Calu3 (cell line): ENCODE measurements at regions not wholly inside any gene's neighbourhood (a gene's known extent, or its start where the extent isn't known, plus 50 kb on each side); places are given as distances from the start of the nearest gene placed in this dataset.

ENCODE experiments used
- BruUV-seq: library from RNA; stranded (reverse); fragments of 400-500 nt; replicated peaks from 2 replicates; lab custom pipeline; 2021; lab: Mats Ljungman, UMichigan
- CTCF ChIA-PET: fragments of 300-600 bp; sonication (Branson Sonifier 250); formaldehyde crosslinking; loops from one replicate; lab custom pipeline; 2022; ENCODE audit warnings: antibody characterized with exemption; lab: Charles Lee
- DNase-seq: peaks from one replicate; pipeline ENCODE4 v3.0.0; 2022
- H3K27ac Mint-ChIP-seq: one replicate; pipeline ENCODE4 v1.8.0; 2022; ENCODE audit warnings: mixed read lengths; ENCODE audit not compliant: unreplicated experiment
- H3K27me3 Mint-ChIP-seq: one replicate; pipeline ENCODE4 v1.8.0; 2022; ENCODE audit warnings: mixed read lengths; ENCODE audit not compliant: unreplicated experiment
- H3K36me3 Mint-ChIP-seq: one replicate; pipeline ENCODE4 v1.8.0; 2022; ENCODE audit warnings: mild to moderate bottlenecking, moderate library complexity, mixed read lengths; ENCODE audit not compliant: insufficient read depth, unreplicated experiment
- H3K4me1 Mint-ChIP-seq: one replicate; pipeline ENCODE4 v1.8.0; 2022; ENCODE audit warnings: mild to moderate bottlenecking, low read depth, mixed read lengths; ENCODE audit not compliant: unreplicated experiment
- H3K4me3 Mint-ChIP-seq: one replicate; pipeline ENCODE4 v1.8.0; 2022; ENCODE audit warnings: mild to moderate bottlenecking, low read depth, moderate library complexity, mixed read lengths; ENCODE audit not compliant: unreplicated experiment
- H3K9me3 Mint-ChIP-seq: one replicate; pipeline ENCODE4 v1.8.0; 2022; ENCODE audit warnings: low read depth, mixed read lengths; ENCODE audit not compliant: unreplicated experiment
- CTCF ChIP-seq: fragments of 200-600 bp; IDR thresholded peaks from one replicate; pipeline ENCODE4 v1.8.0; 2022; ENCODE audit warnings: antibody characterized with exemption; ENCODE audit not compliant: unreplicated experiment
- intact Hi-C: fragments of 100-400 bp; cut with micrococcal nuclease; formaldehyde crosslinking; loops from one replicate; pipeline ENCODE4 v1.10.0; 2022; ENCODE audit not compliant: unreplicated experiment

GRCh38 chr4:163846008-163846407 lies 351.5 kb downstream of the TMA16 start:
- TF ChIP-seq CTCF: no peak
- H3K36me3 Mint-ChIP-seq: no peaks in the 10 kb centered on the region
- no peak for DNase-seq
- H3K27me3 Mint-ChIP-seq: no peaks in the 10 kb centered on the region
- H3K27ac Mint-ChIP-seq: no peak overlapping the region
- H3K9me3 Mint-ChIP-seq: no peaks in the 10 kb centered on the region
- CTCF ChIA-PET: no interaction called here
- H3K4me1 Mint-ChIP-seq: no peaks in the 10 kb centered on the region
- BruUV-seq: no TSS peak
- no peak overlapping the region for H3K4me3 Mint-ChIP-seq
- intact Hi-C loops: no loop called here

- H3K9me3 Mint-ChIP-seq: no peaks in the 10 kb centered on the region
- CTCF ChIA-PET: no interaction called here
- TF ChIP-seq CTCF: no peak
- no peak overlapping the region for H3K4me3 Mint-ChIP-seq
- no peaks in the 10 kb centered on the region for H3K36me3 Mint-ChIP-seq
- H3K27me3 Mint-ChIP-seq: no peaks in the 10 kb centered on the region
- H3K27ac Mint-ChIP-seq: no peak overlapping the region
- intact Hi-C loops: no loop called here
- H3K4me1 Mint-ChIP-seq: no peaks in the 10 kb centered on the region
- no TSS peak for BruUV-seq
- no peak for DNase-seq
Observed at GRCh38 chr4:163852246-163852645, 357.8 kb downstream of the TMA16 start.

- no peaks in the 10 kb centered on the region for H3K4me1 Mint-ChIP-seq
- H3K27me3 Mint-ChIP-seq: no peaks in the 10 kb centered on the region
- no peaks in the 10 kb centered on the region for H3K36me3 Mint-ChIP-seq
- H3K9me3 Mint-ChIP-seq: no peaks in the 10 kb centered on the region
- intact Hi-C loops: no loop called here
- DNase-seq: no peak
- no TSS peak for BruUV-seq
- H3K4me3 Mint-ChIP-seq: no peak overlapping the region
- no peak for TF ChIP-seq CTCF
- CTCF ChIA-PET: no interaction called here
- H3K27ac Mint-ChIP-seq: no peak overlapping the region
Observed at GRCh38 chr4:163857903-163858302, 363.4 kb downstream of the TMA16 start.

GRCh38 chr4:163858515-163858914 lies 364.0 kb downstream of the TMA16 start:
- Mint-ChIP-seq H3K36me3 (no peaks in the 10 kb centered on the region), H3K4me3 (no peak overlapping the region), H3K4me1 (no peaks in the 10 kb centered on the region), H3K9me3 (no peaks in the 10 kb centered on the region), H3K27ac (no peak overlapping the region), H3K27me3 (no peaks in the 10 kb centered on the region)
- no peak for TF ChIP-seq CTCF
- no peak for DNase-seq
- no TSS peak for BruUV-seq
- intact Hi-C loops: no loop called here
- CTCF ChIA-PET: interaction anchor here (0.6 kb wide), 1 partner anchor 1585 kb away, joined by 4 read pairs; no protein-coding TSS in a partner anchor
